Endothelial cell of umbilical vein (primary cell): ENCODE measurements at regions not wholly inside any gene's neighbourhood (a gene's known extent, or its start where the extent isn't known, plus 50 kb on each side); places are given as distances from the start of the nearest gene placed in this dataset.

Experiments
- BruUV-seq: library from RNA; stranded (reverse); fragments of 400-500 nt; replicated peaks from 2 replicates; lab custom pipeline; 2021; lab: Mats Ljungman, UMichigan
- CTCF ChIA-PET: fragments of 300-600, 350-600 bp; sonication (Branson Sonifier 250); formaldehyde crosslinking; loops from one replicate; lab custom pipeline; 2021; ENCODE audit warnings: antibody characterized with exemption, inconsistent platforms; lab: Charles Lee
- POLR2A ChIA-PET: fragments of 300-600, 350-600 bp; sonication (Branson Sonifier 250); formaldehyde crosslinking; loops from one replicate; lab custom pipeline; 2021; ENCODE audit warnings: antibody characterized with exemption, inconsistent platforms; lab: Charles Lee
- DNase-seq: peaks from one replicate; pipeline ENCODE4 v3.0.0-alpha.2; 2011; ENCODE audit warnings: low read depth, low spot score
- FAIRE-seq: peaks from 2 replicates; lab custom pipeline; 2011; peaks lifted over from hg19 to GRCh38; lab: Jason Lieb, UNC
- H2AFZ ChIP-seq: 2 replicates; pipeline ENCODE4 v1.6.0; 2012; ENCODE audit warnings: low read depth, low read length, control low read depth, inconsistent platforms
- H3K27ac ChIP-seq: 2 replicates; pipeline ENCODE4 v1.5.1; 2011; ENCODE audit warnings: low read depth, mild to moderate bottlenecking, control low read depth, low read length, moderate library complexity; ENCODE audit not compliant: insufficient read depth
- H3K27me3 ChIP-seq, 2 experiments: 2 replicates each; pipeline versions ENCODE4 v1.6.0 to v1.6.1; 2011; ENCODE audit warnings: low read length in 2 of 2, mixed read lengths in 1 of 2; ENCODE audit not compliant: control insufficient read depth in 2 of 2, insufficient read depth in 2 of 2
- H3K36me3 ChIP-seq, 2 experiments: 2 replicates in 1 of 2; 3 replicates in 1 of 2; pipeline ENCODE4 v1.5.1; 2011; ENCODE audit warnings: low read length in 2 of 2, mild to moderate bottlenecking in 1 of 2, moderate library complexity in 1 of 2; ENCODE audit not compliant: control insufficient read depth in 2 of 2, insufficient read depth in 2 of 2; ENCODE audit errors: extremely low read depth in 1 of 2
- H3K4me1 ChIP-seq: 3 replicates; pipeline ENCODE4 v1.5.1; 2011; ENCODE audit warnings: mild to moderate bottlenecking, low read length; ENCODE audit not compliant: control insufficient read depth, insufficient read depth; ENCODE audit errors: extremely low read depth
- H3K4me2 ChIP-seq: 2 replicates; pipeline ENCODE4 v1.6.1; 2011; ENCODE audit warnings: low read length, control low read depth, mixed read lengths; ENCODE audit not compliant: insufficient read depth
- H3K4me3 ChIP-seq, 3 experiments: fragments of 200-600 bp in 1 of 3; sonication (generic), shearing (Covaris generic) in 1 of 3; replicated peaks in 1 of 3; 2 replicates each; pipeline ENCODE4 v1.5.1; 2011 to 2016; ENCODE audit warnings: control low read depth in 3 of 3, low read length in 3 of 3, mild to moderate bottlenecking in 2 of 3, inconsistent platforms in 1 of 3, low read depth in 1 of 3, moderate library complexity in 1 of 3; ENCODE audit not compliant: insufficient read depth in 1 of 3
- H3K79me2 ChIP-seq: 2 replicates; pipeline ENCODE4 v1.6.0; 2012; ENCODE audit warnings: low read length, inconsistent platforms; ENCODE audit not compliant: control insufficient read depth, insufficient read depth
- H3K9ac ChIP-seq: replicated peaks from 2 replicates; pipeline ENCODE3; 2011; ENCODE audit warnings: low read length, control low read depth; ENCODE audit not compliant: insufficient read depth; ENCODE audit errors: extremely low read depth
- H3K9me1 ChIP-seq: replicated peaks from 3 replicates; pipeline ENCODE4 v1.6.0; 2011; ENCODE audit warnings: mild to moderate bottlenecking, low read length; ENCODE audit not compliant: control insufficient read depth, insufficient read depth; ENCODE audit errors: extremely low read depth
- H3K9me3 ChIP-seq: replicated peaks from 2 replicates; pipeline ENCODE4 v1.5.1; 2012; ENCODE audit warnings: low read length, inconsistent platforms; ENCODE audit not compliant: control insufficient read depth, insufficient read depth
- H4K20me1 ChIP-seq: replicated peaks from 2 replicates; pipeline ENCODE3; 2011; ENCODE audit warnings: mild to moderate bottlenecking, low read length; ENCODE audit not compliant: control insufficient read depth, insufficient read depth; ENCODE audit errors: extremely low read depth
- CTCF ChIP-seq, 2 donors: IDR thresholded peaks; 1 replicate in 1 of 2; 2 replicates in 1 of 2; pipeline ENCODE4 v1.5.1; 2011; ENCODE audit warnings: low read length in 2 of 2, mild to moderate bottlenecking in 2 of 2, moderate library complexity in 2 of 2, control low read depth in 1 of 2, inconsistent platforms in 1 of 2, low read depth in 1 of 2; ENCODE audit not compliant: insufficient read depth in 1 of 2; ENCODE audit errors: extremely low read depth in 1 of 2
- EZH2 ChIP-seq: IDR thresholded peaks from 2 replicates; pipeline ENCODE4 v1.6.1; 2012; ENCODE audit warnings: borderline replicate concordance, low read depth, mild to moderate bottlenecking, moderate library complexity, low read length, inconsistent platforms; ENCODE audit not compliant: severe bottlenecking
- FOS ChIP-seq: IDR thresholded peaks from 2 replicates; pipeline ENCODE4 v1.6.1; 2011; ENCODE audit warnings: mild to moderate bottlenecking, low read length, moderate library complexity, borderline replicate concordance; ENCODE audit not compliant: insufficient read depth
- GATA2 ChIP-seq: IDR thresholded peaks from 2 replicates; pipeline ENCODE4 v1.7.0; 2011; ENCODE audit warnings: low read depth, mild to moderate bottlenecking, moderate library complexity, mixed read lengths, low read length; ENCODE audit not compliant: insufficient read length, insufficient read depth
- JUN ChIP-seq: IDR thresholded peaks from 2 replicates; pipeline ENCODE4 v1.6.1; 2011; ENCODE audit warnings: borderline replicate concordance, low read depth; ENCODE audit not compliant: insufficient read length, insufficient read depth
- MAX ChIP-seq: IDR thresholded peaks from 2 replicates; pipeline ENCODE4 v1.6.1; 2011; ENCODE audit not compliant: insufficient read depth, insufficient read length
- MYC ChIP-seq: IDR thresholded peaks from one replicate; pipeline ENCODE4 v1.6.1; 2011; ENCODE audit warnings: mild to moderate bottlenecking, low read depth, low read length
- POLR2A ChIP-seq: IDR thresholded peaks from 2 replicates; pipeline ENCODE4 v1.6.1; 2012; ENCODE audit warnings: low read depth, mild to moderate bottlenecking, control low read depth, low read length
- POLR2AphosphoS5 ChIP-seq: IDR thresholded peaks from 2 replicates; pipeline ENCODE4 v1.6.1; 2012; ENCODE audit warnings: low read depth, mild to moderate bottlenecking, control low read depth, low read length, moderate library complexity; ENCODE audit not compliant: insufficient read depth
- dilution Hi-C: fragments of 300-500 bp; cut with MboI; formaldehyde crosslinking; loops from one replicate; pipeline ENCODE4 v1.15.0; 2019; ENCODE audit warnings: low sequenced_read_pairs; ENCODE audit not compliant: extremely low pct_ligation_motif_present
- intact Hi-C: fragments of 100-400 bp; cut with micrococcal nuclease; formaldehyde crosslinking; loops from one replicate; pipeline ENCODE4 v1.10.0; 2022

- POLR2A ChIA-PET = no interaction called here
- BruUV-seq = no TSS peak
- Histone ChIP-seq H3K27me3 (no peaks in the 10 kb centered on the region), H3K4me1 (no peaks in the 10 kb centered on the region), H3K4me3 (no peak overlapping the region), H3K9ac (no peak overlapping the region), H3K4me2 (no peak overlapping the region), H3K9me3 (peaks cover 2% of the 10 kb centered on the region), H3K36me3 (no peaks in the 10 kb centered on the region), H2AFZ (no peak overlapping the region), H4K20me1 (no peaks in the 10 kb centered on the region), H3K9me1 (no peaks in the 10 kb centered on the region), H3K79me2 (no peaks in the 10 kb centered on the region), H3K27ac (no peak overlapping the region)
- TF ChIP-seq POLR2AphosphoS5 (no peak), JUN (no peak), MAX (no peak), FOS (no peak), MYC (no peak), GATA2 (no peak), POLR2A (no peak), CTCF (IDR thresholded peaks at IDR 0.05; ENCODE audit: extremely low read depth in 1 of 2, insufficient read depth in 1 of 2, low read depth in 1 of 2, low read length in 2 of 2) (no peak), EZH2 (no peak)
- dilution Hi-C loops = no loop called here
- intact Hi-C loops = no loop called here
- no peak for DNase-seq
- CTCF ChIA-PET = no interaction called here
- FAIRE-seq = no peak
Observed at GRCh38 chr2:147560810-147561535, 283.9 kb upstream of the ACVR2A start.
